Small intestine (tissue), 7 donors: ENCODE measurements at regions not wholly inside any gene's neighbourhood (a gene's known extent, or its start where the extent isn't known, plus 50 kb on each side); places are given as distances from the start of the nearest gene placed in this dataset.

ENCODE experiments used
- DNase-seq, 2 donors: peaks; one replicate each; pipeline versions ENCODE4 v3.0.0 to v3.0.0-alpha.2; 2013
- FAIRE-seq: peaks from 2 replicates; lab custom pipeline; 2012; peaks lifted over from hg19 to GRCh38; lab: Jason Lieb, UNC
- H3K27ac ChIP-seq, 3 donors: one replicate each; pipeline ENCODE4 v1.5.1; 2013; ENCODE audit warnings: low read length in 2 of 3, mild to moderate bottlenecking in 2 of 3, control low read depth in 1 of 3, inconsistent platforms in 1 of 3, low read depth in 1 of 3, moderate library complexity in 1 of 3
- H3K27me3 ChIP-seq, 3 donors: one replicate each; pipeline ENCODE4 v1.6.1; 2013; ENCODE audit warnings: low read length in 3 of 3, inconsistent platforms in 1 of 3; ENCODE audit not compliant: control insufficient read depth in 3 of 3, insufficient read depth in 3 of 3
- H3K36me3 ChIP-seq, 3 donors: one replicate each; pipeline ENCODE4 v1.6.1; 2013; ENCODE audit warnings: low read length in 3 of 3, inconsistent platforms in 1 of 3, low read depth in 1 of 3, mild to moderate bottlenecking in 1 of 3, moderate library complexity in 1 of 3; ENCODE audit not compliant: control insufficient read depth in 3 of 3, insufficient read depth in 2 of 3
- H3K4me1 ChIP-seq, 3 donors: one replicate each; pipeline ENCODE4 v1.6.1; 2013; ENCODE audit warnings: low read length in 2 of 3, inconsistent platforms in 1 of 3, low read depth in 1 of 3, mild to moderate bottlenecking in 1 of 3, moderate library complexity in 1 of 3; ENCODE audit not compliant: control insufficient read depth in 3 of 3, insufficient read depth in 2 of 3
- H3K4me3 ChIP-seq, 3 donors: one replicate each; pipeline ENCODE4 v1.5.1; 2013; ENCODE audit warnings: low read length in 3 of 3, control low read depth in 1 of 3, inconsistent platforms in 1 of 3, low read depth in 1 of 3, mild to moderate bottlenecking in 1 of 3, moderate library complexity in 1 of 3
- H3K9me3 ChIP-seq, 2 donors: one replicate each; pipeline ENCODE4 v1.6.1; 2013; ENCODE audit warnings: low read depth in 1 of 2, low read length in 1 of 2; ENCODE audit not compliant: control insufficient read depth in 2 of 2, insufficient read depth in 1 of 2
- WGBS, 3 donors: extraction: QIAGEN DNeasy Blood & Tissue Kit; methylation state at CpG; one replicate each; pipeline ENCODE4 v1.1.7; 2013; 5-methylcytosine and 5-hydroxymethylcytosine counted together
- donor health status: healthy with polysubstance abuse.
- donor health status: control.
- donor health status: control.
- donor health status: Bipolar disorder and iron deficiency.
- donor health status: healthy.

GRCh38 chr1:96329121-96329520 lies 392.5 kb upstream of the PTBP2 start:
- FAIRE-seq (no peak), DNase-seq (no peak)
- no peak overlapping the region for H3K27ac ChIP-seq

GRCh38 chr1:96331596-96331995 lies 390.0 kb upstream of the PTBP2 start:
- H3K36me3 ChIP-seq: no peaks in the 10 kb centered on the region
- no peaks in the 10 kb centered on the region for H3K27me3 ChIP-seq
- DNase-seq (no peak), FAIRE-seq (no peak)
- no peak overlapping the region for H3K4me3 ChIP-seq
- WGBS, 3 donors: 75 to 84% (median 78%) methylated on average over 3 of the region's 3 CpGs
- no peak overlapping the region for H3K27ac ChIP-seq
- H3K9me3 ChIP-seq: no peaks in the 10 kb centered on the region
- no peaks in the 10 kb centered on the region for H3K4me1 ChIP-seq

More at GRCh38 chr1:96329121-96329520, 392.5 kb upstream of the PTBP2 start:
- Histone ChIP-seq H3K27me3 (no peaks in the 10 kb centered on the region), H3K4me1 (no peaks in the 10 kb centered on the region), H3K9me3 (no peaks in the 10 kb centered on the region), H3K36me3 (no peaks in the 10 kb centered on the region), H3K4me3 (no peak overlapping the region)
- 44 to 51% (median 51%) methylated on average over 4 of the region's 4 CpGs for WGBS, 3 donors

- WGBS, 3 donors: 72 to 81% (median 76%) methylated on average over 4 of the region's 4 CpGs
- Histone ChIP-seq H3K36me3 (no peaks in the 10 kb centered on the region), H3K27ac (no peak overlapping the region), H3K9me3 (no peaks in the 10 kb centered on the region), H3K27me3 (no peaks in the 10 kb centered on the region), H3K4me1 (no peaks in the 10 kb centered on the region), H3K4me3 (no peak overlapping the region)
- FAIRE-seq: no peak
- no peak for DNase-seq
Observed at GRCh38 chr1:96333522-96334235, 387.9 kb upstream of the PTBP2 start.

GRCh38 chr1:96334236-96334557 lies 387.4 kb upstream of the PTBP2 start:
- Histone ChIP-seq H3K4me1 (no peaks in the 10 kb centered on the region), H3K4me3 (no peak overlapping the region), H3K27ac (no peak overlapping the region), H3K36me3 (no peaks in the 10 kb centered on the region), H3K9me3 (no peaks in the 10 kb centered on the region), H3K27me3 (no peaks in the 10 kb centered on the region)
- 80 to 89% (median 83%) methylated on average over 4 of the region's 4 CpGs for WGBS, 3 donors
- FAIRE-seq (no peak), DNase-seq (no peak)

GRCh38 chr1:96338622-96339021 lies 383.0 kb upstream of the PTBP2 start:
- DNase-seq (no peak), FAIRE-seq (no peak)
- H3K27ac ChIP-seq: no peak overlapping the region
- 77 to 82% (median 81%) methylated on average over 2 of the region's 2 CpGs for WGBS, 3 donors
- H3K27me3 ChIP-seq: no peaks in the 10 kb centered on the region
- H3K36me3 ChIP-seq: no peaks in the 10 kb centered on the region
- H3K9me3 ChIP-seq: no peaks in the 10 kb centered on the region
- H3K4me3 ChIP-seq: no peak overlapping the region
- no peaks in the 10 kb centered on the region for H3K4me1 ChIP-seq

- DNase-seq (no peak), FAIRE-seq (no peak)
- Histone ChIP-seq H3K4me3 (no peak overlapping the region), H3K27ac (no peak overlapping the region), H3K9me3 (no peaks in the 10 kb centered on the region), H3K4me1 (no peaks in the 10 kb centered on the region), H3K36me3 (no peaks in the 10 kb centered on the region), H3K27me3 (no peaks in the 10 kb centered on the region)
Observed at GRCh38 chr1:96340686-96341085, 380.9 kb upstream of the PTBP2 start.

GRCh38 chr1:96346719-96347118 lies 374.9 kb upstream of the PTBP2 start:
- FAIRE-seq: no peak
- Histone ChIP-seq H3K27ac (no peak overlapping the region), H3K27me3 (no peaks in the 10 kb centered on the region)

GRCh38 chr1:96349896-96350295 lies 371.7 kb upstream of the PTBP2 start:
- no peak for FAIRE-seq

More at GRCh38 chr1:96346719-96347118, 374.9 kb upstream of the PTBP2 start:
- Histone ChIP-seq H3K9me3 (no peaks in the 10 kb centered on the region), H3K36me3 (no peaks in the 10 kb centered on the region), H3K4me1 (no peaks in the 10 kb centered on the region), H3K4me3 (no peak overlapping the region)
- DNase-seq: no peak

GRCh38 chr1:96352733-96353132 lies 368.9 kb upstream of the PTBP2 start:
- DNase-seq: no peak

More at GRCh38 chr1:96349896-96350295, 371.7 kb upstream of the PTBP2 start:
- WGBS, 3 donors: 81 to 85% (median 84%) methylated on average over 4 of the region's 4 CpGs
- Histone ChIP-seq H3K4me1 (no peaks in the 10 kb centered on the region), H3K27me3 (no peaks in the 10 kb centered on the region), H3K27ac (no peak overlapping the region), H3K36me3 (no peaks in the 10 kb centered on the region), H3K4me3 (no peak overlapping the region), H3K9me3 (no peaks in the 10 kb centered on the region)
- no peak for DNase-seq

More at GRCh38 chr1:96352733-96353132, 368.9 kb upstream of the PTBP2 start:
- Histone ChIP-seq H3K4me3 (no peak overlapping the region), H3K4me1 (no peaks in the 10 kb centered on the region), H3K9me3 (no peaks in the 10 kb centered on the region), H3K27ac (no peak overlapping the region), H3K27me3 (no peaks in the 10 kb centered on the region), H3K36me3 (no peaks in the 10 kb centered on the region)
- FAIRE-seq: no peak
- WGBS, 3 donors: 50 to 64% (median 57%) methylated on average over 2 of the region's 2 CpGs
